ENCODE measurements at regions not wholly inside any gene's neighbourhood (a gene's known extent, or its start where the extent isn't known, plus 50 kb on each side); places are given as distances from the start of the nearest gene placed in this dataset.

- TF ChIP-seq, protein P1, sequence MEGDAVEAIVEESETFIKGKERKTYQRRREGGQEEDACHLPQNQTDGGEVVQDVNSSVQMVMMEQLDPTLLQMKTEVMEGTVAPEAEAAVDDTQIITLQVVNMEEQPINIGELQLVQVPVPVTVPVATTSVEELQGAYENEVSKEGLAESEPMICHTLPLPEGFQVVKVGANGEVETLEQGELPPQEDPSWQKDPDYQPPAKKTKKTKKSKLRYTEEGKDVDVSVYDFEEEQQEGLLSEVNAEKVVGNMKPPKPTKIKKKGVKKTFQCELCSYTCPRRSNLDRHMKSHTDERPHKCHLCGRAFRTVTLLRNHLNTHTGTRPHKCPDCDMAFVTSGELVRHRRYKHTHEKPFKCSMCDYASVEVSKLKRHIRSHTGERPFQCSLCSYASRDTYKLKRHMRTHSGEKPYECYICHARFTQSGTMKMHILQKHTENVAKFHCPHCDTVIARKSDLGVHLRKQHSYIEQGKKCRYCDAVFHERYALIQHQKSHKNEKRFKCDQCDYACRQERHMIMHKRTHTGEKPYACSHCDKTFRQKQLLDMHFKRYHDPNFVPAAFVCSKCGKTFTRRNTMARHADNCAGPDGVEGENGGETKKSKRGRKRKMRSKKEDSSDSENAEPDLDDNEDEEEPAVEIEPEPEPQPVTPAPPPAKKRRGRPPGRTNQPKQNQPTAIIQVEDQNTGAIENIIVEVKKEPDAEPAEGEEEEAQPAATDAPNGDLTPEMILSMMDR (IDR thresholded peaks at IDR 0.05): no peak
- TF ChIP-seq POLR2A (IDR thresholded peaks at IDR 0.05): no peak
These were observed 316.4 kb downstream of the NSUN3 start for GRCh38 chr3:94379264-94379663.
